ENCODE measurements at regions not wholly inside any gene's neighbourhood (a gene's known extent, or its start where the extent isn't known, plus 50 kb on each side); places are given as distances from the start of the nearest gene placed in this dataset.
"Not testable (repeated sequence)": the region's sequence is repeated elsewhere in the genome, so short reads cannot be mapped to it uniquely, and the experiment has no call there.

GRCh38 chr10:64426745-64427144 is 905.5 kb downstream of the REEP3 start:
- DNase-seq = no peak

- no peak for DNase-seq
These were observed 909.6 kb downstream of the REEP3 start for GRCh38 chr10:64430690-64431323.

DNA sequence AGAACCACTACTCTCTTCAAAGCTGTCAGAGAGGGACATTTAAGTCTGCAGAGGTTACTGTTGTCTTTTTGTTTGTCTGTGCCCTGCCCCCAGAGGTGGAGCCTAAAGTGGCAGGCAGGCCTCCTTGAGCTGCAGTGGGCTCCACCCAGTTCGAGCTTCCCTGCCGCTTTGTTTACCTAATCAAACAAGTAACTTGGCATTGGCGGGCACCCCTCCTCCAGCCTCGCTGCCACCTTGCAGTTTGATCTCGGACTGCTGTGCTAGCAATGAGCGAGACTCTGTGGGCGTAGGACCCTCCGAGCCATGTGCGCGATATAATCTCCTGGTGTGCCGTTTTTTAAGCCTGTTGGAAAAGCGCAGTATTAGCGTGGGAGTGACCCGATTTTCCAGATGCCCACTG is 920.7 kb downstream of the REEP3 start:
- not testable (repeated sequence) for DNase-seq

- no peak for DNase-seq
These were observed 923.0 kb downstream of the REEP3 start for GRCh38 chr10:64444163-64444562.

DNA sequence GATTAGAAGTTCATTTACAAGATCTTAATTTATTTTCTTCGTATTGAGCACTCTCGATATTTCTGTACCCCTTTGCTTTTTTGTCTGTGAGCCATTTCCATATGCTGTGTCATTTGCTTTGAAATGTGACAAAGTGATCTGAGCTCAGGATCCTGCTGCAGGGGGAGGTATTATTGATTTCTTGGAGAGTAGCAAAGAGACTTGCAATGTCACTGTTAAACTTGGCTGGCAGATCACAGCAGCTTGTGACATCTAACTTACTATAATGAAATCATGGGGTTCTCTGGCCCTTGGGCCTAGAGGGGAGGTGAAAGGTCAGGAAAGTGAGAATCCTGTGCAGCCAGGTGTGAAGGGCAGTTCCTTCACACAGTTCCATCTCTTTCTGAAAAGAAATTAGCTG is 923.4 kb downstream of the REEP3 start:
- no peak for DNase-seq

DNA sequence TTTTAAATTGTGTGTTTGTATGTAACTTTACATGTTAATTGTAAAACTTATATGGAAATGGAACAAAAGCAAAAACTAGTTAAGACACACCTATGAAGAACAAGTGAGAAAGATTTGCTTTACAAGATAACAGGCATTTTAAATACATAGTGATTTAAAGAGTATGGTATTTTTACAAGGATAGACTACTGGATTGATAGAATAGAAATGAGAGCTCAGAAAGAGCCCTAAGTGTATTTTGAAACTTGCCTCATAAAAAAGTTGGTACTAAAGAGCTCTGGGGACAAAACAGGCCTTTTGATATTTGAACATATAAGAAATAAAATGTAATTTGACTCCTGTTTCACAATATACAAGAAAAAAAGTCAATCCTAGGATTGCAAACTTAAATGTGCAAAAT is 928.4 kb downstream of the REEP3 start:
- no peak for DNase-seq

GRCh38 chr10:64450312-64450711 is 929.1 kb downstream of the REEP3 start:
- no peak for DNase-seq

DNA sequence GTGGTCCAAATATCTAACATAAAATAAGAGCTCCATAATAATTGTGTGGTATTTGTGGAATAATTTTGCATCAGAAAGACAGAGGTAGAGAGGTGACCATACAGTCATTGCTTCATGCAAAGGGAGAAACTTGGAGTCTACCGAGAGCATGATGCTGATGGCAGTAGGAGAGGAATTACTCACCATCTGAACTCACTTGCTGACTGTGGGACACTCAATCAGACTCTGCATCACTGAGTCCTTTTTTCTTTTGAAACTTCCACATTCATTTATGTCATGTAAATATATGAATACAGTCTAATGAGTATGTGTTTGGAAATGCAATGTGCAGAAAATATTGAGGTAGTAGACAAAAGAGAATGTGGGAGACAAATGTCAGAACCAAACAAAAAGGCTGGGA is 933.8 kb downstream of the REEP3 start:
- no peak for DNase-seq

GRCh38 chr10:64458306-64458705 is 937.1 kb downstream of the REEP3 start:
- DNase-seq = no peak

- DNase-seq = no peak
These were observed 942.2 kb downstream of the REEP3 start for GRCh38 chr10:64463406-64463805.

GRCh38 chr10:64465653-64466052 is 944.5 kb downstream of the REEP3 start:
- DNase-seq = no peak

- DNase-seq = no peak
These were observed 947.0 kb downstream of the REEP3 start for GRCh38 chr10:64468219-64468618.

GRCh38 chr10:64476506-64476905 is 955.3 kb downstream of the REEP3 start:
- no peak for DNase-seq

GRCh38 chr10:64477791-64478190 is 956.6 kb downstream of the REEP3 start:
- DNase-seq = no peak

- no peak for DNase-seq
These were observed 963.7 kb downstream of the REEP3 start for GRCh38 chr10:64484811-64485330.

- no peak for DNase-seq
These were observed 964.9 kb downstream of the REEP3 start for GRCh38 chr10:64486149-64486548.

DNA sequence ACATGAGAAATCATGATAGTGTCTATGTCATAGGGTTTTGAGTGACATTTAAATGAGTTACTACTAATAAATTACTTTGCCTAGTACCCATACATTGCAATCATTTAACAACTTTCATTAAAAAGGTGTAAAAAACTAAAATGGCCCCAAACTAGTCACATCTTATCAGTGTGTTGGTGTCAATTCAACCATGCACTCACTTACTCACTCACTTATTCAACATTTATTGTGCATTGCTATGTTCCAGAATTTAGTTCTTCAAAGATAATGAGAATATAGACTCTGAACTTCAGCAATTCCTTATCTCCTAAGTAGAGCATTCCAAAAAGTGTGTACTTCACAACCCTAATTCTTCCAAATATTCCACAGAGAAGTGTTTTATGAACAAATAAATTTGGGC is 965.7 kb downstream of the REEP3 start:
- DNase-seq = no peak

DNA sequence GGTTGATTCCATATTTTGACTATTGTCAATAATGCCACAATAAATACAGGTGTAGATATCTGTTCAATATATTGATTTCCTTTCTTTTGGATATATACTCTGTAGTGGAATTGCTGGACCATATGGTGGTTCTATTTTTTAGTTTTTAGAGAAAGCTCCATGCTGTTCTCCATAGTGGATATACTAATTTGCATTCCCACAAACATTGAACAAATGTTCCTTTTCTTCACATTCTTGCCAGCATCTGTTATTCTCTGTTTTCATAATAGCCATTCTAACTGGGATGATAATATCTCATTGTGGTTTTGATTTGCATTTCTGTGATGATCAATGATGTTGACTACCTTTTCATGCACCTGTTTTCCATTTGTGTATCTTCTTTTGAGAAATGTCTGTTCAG is 973.7 kb downstream of the REEP3 start:
- DNase-seq = no peak

DNA sequence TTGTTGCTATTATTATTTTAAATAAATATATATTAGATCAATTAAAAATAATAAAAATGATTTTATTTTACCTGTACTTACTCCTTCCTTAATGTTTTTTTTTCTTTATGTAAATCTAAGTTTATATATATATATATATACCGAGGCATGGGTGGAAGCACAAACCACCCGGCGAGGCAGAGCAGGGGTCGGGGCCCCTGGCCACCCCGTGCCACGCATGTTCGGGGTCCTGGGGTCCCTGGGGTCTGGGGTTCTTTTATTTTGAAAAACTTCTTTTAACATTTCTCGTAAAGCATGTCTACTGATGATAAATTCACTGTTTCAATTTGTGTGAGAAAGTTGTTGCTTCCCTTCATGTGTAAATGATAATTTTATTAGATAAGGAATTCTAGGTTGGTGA is 976.1 kb downstream of the REEP3 start:
- DNase-seq = no peak

- no peak for DNase-seq
These were observed 980.6 kb downstream of the REEP3 start for GRCh38 chr10:64501807-64502206.

GRCh38 chr10:64502936-64503335 is 981.7 kb downstream of the REEP3 start:
- DNase-seq = no peak

DNA sequence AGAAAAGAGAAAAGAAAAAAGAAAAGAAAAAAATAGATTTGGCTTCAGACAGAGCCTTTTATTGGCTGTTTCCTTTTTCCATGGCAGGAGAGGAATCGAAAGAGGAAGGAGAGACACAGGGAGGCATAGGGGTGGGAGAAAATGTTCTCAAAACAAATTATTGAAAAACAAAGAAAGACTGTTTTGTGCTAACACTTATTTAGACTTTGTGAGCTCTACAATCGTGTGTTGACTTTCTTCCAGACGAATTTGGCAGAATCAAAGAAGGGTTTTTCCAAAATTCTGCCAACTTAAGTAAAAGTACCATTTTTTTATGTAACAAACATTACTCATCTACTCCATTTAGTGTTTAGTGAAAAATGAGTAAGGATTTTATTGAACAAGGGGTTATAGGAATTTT is 982.2 kb downstream of the REEP3 start:
- DNase-seq = no peak

- no peak for DNase-seq
These were observed 984.3 kb downstream of the REEP3 start for GRCh38 chr10:64505501-64505900.

- no peak for DNase-seq
These were observed 985.8 kb downstream of the REEP3 start for GRCh38 chr10:64506963-64507362.

- DNase-seq = no peak
These were observed 986.4 kb downstream of the REEP3 start for GRCh38 chr10:64507651-64508028.

Measured in right kidney (tissue), 1 donor.